ENCODE measurements at regions not wholly inside any gene's neighbourhood (a gene's known extent, or its start where the extent isn't known, plus 50 kb on each side); places are given as distances from the start of the nearest gene placed in this dataset.

DNA sequence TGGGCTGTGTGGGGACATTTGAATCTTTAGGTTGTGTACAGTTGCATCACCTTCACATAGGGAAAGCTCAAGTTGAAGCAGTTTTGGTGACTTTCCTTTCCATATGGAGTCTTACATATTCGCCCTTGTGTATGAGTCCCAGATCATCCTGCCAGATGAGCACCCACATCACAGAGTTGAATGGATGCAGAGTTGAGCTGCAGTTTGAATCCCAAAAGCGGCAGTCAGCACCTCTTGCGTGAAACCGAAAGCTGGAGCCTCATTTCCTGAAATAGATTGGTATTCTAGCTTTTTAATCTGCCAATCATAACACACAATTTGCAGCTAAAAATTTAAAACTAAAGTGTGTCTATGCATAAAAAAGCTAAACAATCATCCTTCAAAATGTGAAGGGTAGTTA is 162.9 kb upstream of the DIPK2B start:
- TF ChIP-seq, protein P1, sequence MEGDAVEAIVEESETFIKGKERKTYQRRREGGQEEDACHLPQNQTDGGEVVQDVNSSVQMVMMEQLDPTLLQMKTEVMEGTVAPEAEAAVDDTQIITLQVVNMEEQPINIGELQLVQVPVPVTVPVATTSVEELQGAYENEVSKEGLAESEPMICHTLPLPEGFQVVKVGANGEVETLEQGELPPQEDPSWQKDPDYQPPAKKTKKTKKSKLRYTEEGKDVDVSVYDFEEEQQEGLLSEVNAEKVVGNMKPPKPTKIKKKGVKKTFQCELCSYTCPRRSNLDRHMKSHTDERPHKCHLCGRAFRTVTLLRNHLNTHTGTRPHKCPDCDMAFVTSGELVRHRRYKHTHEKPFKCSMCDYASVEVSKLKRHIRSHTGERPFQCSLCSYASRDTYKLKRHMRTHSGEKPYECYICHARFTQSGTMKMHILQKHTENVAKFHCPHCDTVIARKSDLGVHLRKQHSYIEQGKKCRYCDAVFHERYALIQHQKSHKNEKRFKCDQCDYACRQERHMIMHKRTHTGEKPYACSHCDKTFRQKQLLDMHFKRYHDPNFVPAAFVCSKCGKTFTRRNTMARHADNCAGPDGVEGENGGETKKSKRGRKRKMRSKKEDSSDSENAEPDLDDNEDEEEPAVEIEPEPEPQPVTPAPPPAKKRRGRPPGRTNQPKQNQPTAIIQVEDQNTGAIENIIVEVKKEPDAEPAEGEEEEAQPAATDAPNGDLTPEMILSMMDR (IDR thresholded peaks at IDR 0.05): no peak
- no peak for TF ChIP-seq POLR2A (IDR thresholded peaks at IDR 0.05)
